Mesothelial cell of epicardium (in vitro differentiated cells): ENCODE measurements at regions not wholly inside any gene's neighbourhood (a gene's known extent, or its start where the extent isn't known, plus 50 kb on each side); places are given as distances from the start of the nearest gene placed in this dataset.

ENCODE experiments used
- DNase-seq, 2 experiments: peaks; one replicate each; pipeline ENCODE4 v3.0.0; 2021; ENCODE audit warnings: low spot score in 2 of 2; ENCODE audit not compliant: unreplicated experiment in 2 of 2
- H3K27ac Mint-ChIP-seq: 2 replicates; pipeline ENCODE4 v1.8.0; 2021; ENCODE audit warnings: mixed read lengths
- H3K27me3 Mint-ChIP-seq: 2 replicates; pipeline ENCODE4 v1.8.0; 2021; ENCODE audit warnings: low read depth, mixed read lengths
- H3K36me3 Mint-ChIP-seq: 2 replicates; pipeline ENCODE4 v1.8.0; 2021; ENCODE audit warnings: mixed read lengths
- H3K4me1 Mint-ChIP-seq: 2 replicates; pipeline ENCODE4 v1.8.0; 2021; ENCODE audit warnings: mixed read lengths
- H3K4me3 Mint-ChIP-seq: 2 replicates; pipeline ENCODE4 v1.8.0; 2021; ENCODE audit warnings: mild to moderate bottlenecking, moderate library complexity, mixed read lengths
- H3K9me3 Mint-ChIP-seq: 2 replicates; pipeline ENCODE4 v1.8.0; 2021; ENCODE audit warnings: mixed read lengths
- TF ChIP-seq, protein P1 (sequence below): fragments of 200-600 bp; sonication (generic); IDR thresholded peaks from one replicate; pipeline ENCODE4 v1.5.0; 2021; ENCODE audit warnings: antibody characterized with exemption; ENCODE audit not compliant: unreplicated experiment

DNA sequence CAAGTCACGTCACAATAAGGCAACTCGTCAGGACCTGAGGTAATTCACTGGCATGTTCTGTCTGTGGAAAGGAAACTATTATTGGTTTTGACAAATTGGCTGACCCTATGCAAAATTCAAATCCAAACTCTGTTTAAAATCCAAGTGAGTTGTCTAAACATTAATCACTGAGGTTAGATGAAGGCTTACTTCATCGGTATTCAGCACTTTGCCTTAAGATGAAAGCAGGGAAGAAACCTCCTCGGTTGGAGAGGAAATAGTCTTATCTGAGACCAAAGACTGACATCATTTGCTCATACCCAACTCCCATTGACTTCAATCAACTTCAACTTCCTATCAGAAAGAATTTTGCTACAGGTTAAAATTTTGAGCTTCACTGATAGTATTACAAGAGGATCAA is 355.1 kb upstream of the MBL2 start:
- H3K27ac Mint-ChIP-seq, result no peak overlapping the region
- TF ChIP-seq, protein P1, sequence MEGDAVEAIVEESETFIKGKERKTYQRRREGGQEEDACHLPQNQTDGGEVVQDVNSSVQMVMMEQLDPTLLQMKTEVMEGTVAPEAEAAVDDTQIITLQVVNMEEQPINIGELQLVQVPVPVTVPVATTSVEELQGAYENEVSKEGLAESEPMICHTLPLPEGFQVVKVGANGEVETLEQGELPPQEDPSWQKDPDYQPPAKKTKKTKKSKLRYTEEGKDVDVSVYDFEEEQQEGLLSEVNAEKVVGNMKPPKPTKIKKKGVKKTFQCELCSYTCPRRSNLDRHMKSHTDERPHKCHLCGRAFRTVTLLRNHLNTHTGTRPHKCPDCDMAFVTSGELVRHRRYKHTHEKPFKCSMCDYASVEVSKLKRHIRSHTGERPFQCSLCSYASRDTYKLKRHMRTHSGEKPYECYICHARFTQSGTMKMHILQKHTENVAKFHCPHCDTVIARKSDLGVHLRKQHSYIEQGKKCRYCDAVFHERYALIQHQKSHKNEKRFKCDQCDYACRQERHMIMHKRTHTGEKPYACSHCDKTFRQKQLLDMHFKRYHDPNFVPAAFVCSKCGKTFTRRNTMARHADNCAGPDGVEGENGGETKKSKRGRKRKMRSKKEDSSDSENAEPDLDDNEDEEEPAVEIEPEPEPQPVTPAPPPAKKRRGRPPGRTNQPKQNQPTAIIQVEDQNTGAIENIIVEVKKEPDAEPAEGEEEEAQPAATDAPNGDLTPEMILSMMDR, result no peak
- no peaks in the 10 kb centered on the region for H3K27me3 Mint-ChIP-seq
- H3K36me3 Mint-ChIP-seq, result no peaks in the 10 kb centered on the region
- H3K4me3 Mint-ChIP-seq, result no peak overlapping the region
- no peak for DNase-seq
- H3K9me3 Mint-ChIP-seq, result peaks cover 4% of the 10 kb centered on the region
- H3K4me1 Mint-ChIP-seq, result peaks cover 10% of the 10 kb centered on the region

DNA sequence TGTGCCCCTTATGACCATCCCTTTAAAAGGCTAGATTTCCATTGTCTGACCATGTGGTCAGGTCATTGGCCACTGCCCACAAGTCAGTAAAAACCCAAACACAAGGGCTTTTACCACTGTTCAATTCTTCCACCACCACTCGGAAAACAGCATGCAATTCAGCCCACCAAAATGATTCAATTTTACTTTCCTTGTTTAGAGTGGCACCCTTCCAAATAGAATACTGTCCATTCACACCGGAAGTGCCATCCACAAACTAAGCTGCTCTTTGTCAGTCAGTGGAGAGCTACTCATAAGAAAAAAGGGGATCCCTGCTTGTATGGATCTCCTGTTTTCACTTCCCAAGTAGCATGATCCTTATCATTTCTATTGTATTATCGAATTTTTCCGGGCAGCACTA is 350.7 kb upstream of the MBL2 start:
- TF ChIP-seq, protein P1, result no peak

DNA sequence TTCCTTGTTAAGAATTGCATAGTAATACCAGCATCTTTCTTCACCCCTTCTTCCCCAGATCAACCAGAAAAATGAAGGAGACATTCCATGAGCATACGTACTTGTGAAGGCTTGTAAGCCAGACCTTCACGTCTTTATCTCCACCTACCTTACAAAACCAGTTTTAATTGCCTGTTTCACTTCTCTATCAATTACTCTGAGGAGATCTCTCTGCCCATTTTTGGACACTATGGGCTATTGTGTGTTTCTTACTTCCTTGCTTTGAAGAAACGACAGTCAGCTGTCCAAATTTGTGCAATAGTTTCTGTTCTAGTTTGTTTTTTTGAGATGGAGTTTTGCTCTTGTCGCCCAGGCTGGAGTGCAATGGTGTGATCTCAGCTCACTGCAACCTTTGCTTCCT is 349.7 kb upstream of the MBL2 start:
- Mint-ChIP-seq H3K4me3 (no peak overlapping the region), H3K4me1 (peaks cover 11% of the 10 kb centered on the region), H3K27ac (no peak overlapping the region), H3K27me3 (no peaks in the 10 kb centered on the region), H3K9me3 (peaks cover 4% of the 10 kb centered on the region), H3K36me3 (no peaks in the 10 kb centered on the region)
- DNase-seq, result no peak
- TF ChIP-seq, protein P1, result no peak

More for the DNA sequence above, 350.7 kb upstream of the MBL2 start:
- H3K9me3 Mint-ChIP-seq, result peaks cover 4% of the 10 kb centered on the region
- no peak for DNase-seq
- no peak overlapping the region for H3K4me3 Mint-ChIP-seq
- H3K27me3 Mint-ChIP-seq, result no peaks in the 10 kb centered on the region
- H3K27ac Mint-ChIP-seq, result no peak overlapping the region
- no peaks in the 10 kb centered on the region for H3K36me3 Mint-ChIP-seq
- peaks cover 11% of the 10 kb centered on the region for H3K4me1 Mint-ChIP-seq

DNA sequence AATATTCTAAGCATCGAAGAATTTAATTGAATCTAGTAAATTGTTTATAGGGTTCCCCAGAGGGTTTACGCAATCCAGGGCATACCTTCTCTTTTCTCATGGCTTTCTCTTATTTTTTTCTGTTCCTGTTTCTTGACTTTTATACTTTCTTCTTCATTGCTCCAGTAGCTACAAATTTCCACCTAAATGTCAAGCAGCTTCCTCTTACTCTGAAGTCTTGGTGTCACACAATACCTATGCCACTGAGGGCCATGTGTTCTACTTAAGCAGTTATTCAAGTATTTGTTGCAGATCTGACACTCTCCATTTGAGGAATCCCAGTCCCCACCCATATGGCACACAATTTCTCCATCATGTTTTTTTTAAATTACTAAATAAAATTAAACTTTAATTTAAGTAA is 343.1 kb upstream of the MBL2 start:
- Mint-ChIP-seq H3K9me3 (peaks cover 27% of the 10 kb centered on the region), H3K4me3 (no peak overlapping the region), H3K36me3 (peaks cover 4% of the 10 kb centered on the region), H3K27ac (no peak overlapping the region), H3K4me1 (peaks cover 11% of the 10 kb centered on the region), H3K27me3 (no peaks in the 10 kb centered on the region)
- DNase-seq, result no peak
- TF ChIP-seq, protein P1, result no peak

DNA sequence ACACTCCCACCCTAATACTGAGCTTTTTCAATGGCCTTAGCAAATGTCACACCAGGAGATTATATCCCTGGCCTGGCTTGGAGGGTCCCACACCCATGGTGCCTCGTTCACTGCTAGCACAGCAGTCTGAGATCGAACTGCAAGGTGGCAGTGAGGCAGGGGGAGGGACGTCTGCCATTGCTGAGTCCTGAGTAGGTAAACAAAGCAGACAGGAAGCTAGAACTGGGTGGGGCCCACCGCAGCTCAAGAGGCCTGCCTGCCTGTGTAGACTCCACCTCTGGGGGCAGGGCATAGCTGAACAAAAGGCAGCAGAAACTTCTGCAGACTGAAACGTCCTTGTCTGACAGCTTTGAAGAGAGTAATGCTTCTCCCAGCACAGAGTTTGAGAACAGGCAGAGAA is 338.9 kb upstream of the MBL2 start:
- no peak overlapping the region for H3K27ac Mint-ChIP-seq
- TF ChIP-seq, protein P1, result no peak
- H3K9me3 Mint-ChIP-seq, result peaks cover 29% of the 10 kb centered on the region
- no peak overlapping the region for H3K4me3 Mint-ChIP-seq
- no peaks in the 10 kb centered on the region for H3K27me3 Mint-ChIP-seq
- DNase-seq, result no peak
- no peaks in the 10 kb centered on the region for H3K4me1 Mint-ChIP-seq
- H3K36me3 Mint-ChIP-seq, result peaks cover 4% of the 10 kb centered on the region

DNA sequence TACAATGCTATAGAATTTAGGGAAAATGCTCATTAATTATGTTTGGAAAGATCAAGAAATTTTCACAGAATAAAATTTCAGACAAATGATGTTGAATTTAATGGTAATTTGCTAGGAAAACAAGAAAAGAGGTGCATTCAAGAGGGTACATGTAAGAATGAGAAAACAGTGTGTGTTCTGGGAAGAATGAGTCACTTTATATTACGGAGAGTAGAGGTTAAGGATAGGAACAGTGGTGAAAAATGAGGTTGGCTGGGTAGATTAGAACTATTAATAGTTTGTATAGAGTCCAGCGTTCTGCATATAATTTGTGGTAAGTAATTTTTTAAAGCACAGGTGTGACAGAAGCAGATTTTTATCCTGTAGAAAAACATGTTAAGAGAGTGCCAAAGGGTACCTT is 336.7 kb upstream of the MBL2 start:
- H3K36me3 Mint-ChIP-seq, result peaks cover 4% of the 10 kb centered on the region
- H3K27me3 Mint-ChIP-seq, result no peaks in the 10 kb centered on the region
- H3K4me1 Mint-ChIP-seq, result no peaks in the 10 kb centered on the region
- H3K9me3 Mint-ChIP-seq, result peaks cover 16% of the 10 kb centered on the region
- TF ChIP-seq, protein P1, result no peak
- H3K27ac Mint-ChIP-seq, result no peak overlapping the region
- H3K4me3 Mint-ChIP-seq, result no peak overlapping the region
- DNase-seq, result no peak
